SK-N-SH (cell line): ENCODE measurements at regions not wholly inside any gene's neighbourhood (a gene's known extent, or its start where the extent isn't known, plus 50 kb on each side); places are given as distances from the start of the nearest gene placed in this dataset.
"Not testable (repeated sequence)": the region's sequence is repeated elsewhere in the genome, so short reads cannot be mapped to it uniquely, and the experiment has no call there.

ENCODE experiments used
- CTCF ChIA-PET: fragments of 300-600, 350-600 bp; formaldehyde crosslinking; extraction: SDS; loops from one replicate; lab custom pipeline; 2021; lab: Yijun Ruan, JAX
- POLR2A ChIA-PET: fragments of 350-600 bp; sonication (Branson Sonifier 250); formaldehyde crosslinking; extraction: SDS; loops from one replicate; lab custom pipeline; 2020; ENCODE audit warnings: antibody characterized with exemption, inconsistent platforms; lab: Yijun Ruan, JAX
- DNase-seq: peaks from one replicate; pipeline ENCODE4 v3.0.0; 2012
- H2AFZ ChIP-seq: fragments of 200-600 bp; sonication (generic); 2 replicates; pipeline ENCODE4 v1.8.1; 2016; ENCODE audit warnings: antibody characterized with exemption, mild to moderate bottlenecking, low read depth
- H3F3A ChIP-seq: fragments of 200-600 bp; sonication (generic); replicated peaks from 2 replicates; pipeline ENCODE3; 2016; ENCODE audit warnings: antibody characterized with exemption, mild to moderate bottlenecking; ENCODE audit not compliant: insufficient read depth
- H3K27ac ChIP-seq, 2 experiments: fragments of 200-500 bp in 1 of 2; fragments of 200-600 bp in 1 of 2; sonication (Bioruptor generic) in 1 of 2; sonication (generic), shearing (Covaris generic) in 1 of 2; 2 replicates each; pipeline versions ENCODE4 v1.5.1 to v1.6.1; 2014 to 2016; ENCODE audit warnings: low read depth in 2 of 2, inconsistent platforms in 1 of 2, low read length in 1 of 2, mild to moderate bottlenecking in 1 of 2, mixed read lengths in 1 of 2
- H3K27me3 ChIP-seq: fragments of 200-600 bp; sonication (generic), shearing (Covaris generic); 2 replicates; pipeline ENCODE4 v1.6.1; 2016; ENCODE audit warnings: mixed run types; ENCODE audit not compliant: insufficient read depth
- H3K36me3 ChIP-seq, 2 experiments: fragments of 200-500 bp in 1 of 2; fragments of 200-600 bp in 1 of 2; sonication (Bioruptor generic) in 1 of 2; sonication (generic) in 1 of 2; replicated peaks in 1 of 2; 2 replicates each; pipeline versions ENCODE3 to v1.5.1; 2014 to 2016; ENCODE audit warnings: low read length in 1 of 2, mild to moderate bottlenecking in 1 of 2; ENCODE audit not compliant: insufficient read depth in 2 of 2, control insufficient read depth in 1 of 2
- H3K4me1 ChIP-seq, 2 experiments: fragments of 200-500 bp in 1 of 2; fragments of 200-600 bp in 1 of 2; sonication (Bioruptor generic) in 1 of 2; sonication (generic), shearing (Covaris generic) in 1 of 2; 2 replicates each; pipeline versions ENCODE4 v1.5.1 to v1.6.1; 2014 to 2016; ENCODE audit warnings: low read depth in 1 of 2, low read length in 1 of 2, mixed run types in 1 of 2; ENCODE audit not compliant: insufficient read depth in 2 of 2, control insufficient read depth in 1 of 2
- H3K4me2 ChIP-seq: fragments of 200-600 bp; sonication (generic), shearing (Covaris generic); 2 replicates; pipeline ENCODE4 v1.6.1; 2017; ENCODE audit warnings: mixed run types
- H3K4me3 ChIP-seq, 2 experiments: fragments of 200-500 bp in 1 of 2; fragments of 200-600 bp in 1 of 2; sonication (Bioruptor generic) in 1 of 2; sonication (generic), shearing (Covaris generic) in 1 of 2; 2 replicates each; pipeline versions ENCODE4 v1.5.1 to v1.8.1; 2014 to 2016; ENCODE audit warnings: low read depth in 2 of 2, inconsistent platforms in 1 of 2, low read length in 1 of 2, mild to moderate bottlenecking in 1 of 2, mixed read lengths in 1 of 2, moderate library complexity in 1 of 2
- H3K79me2 ChIP-seq: fragments of 200-600 bp; sonication (generic); 2 replicates; pipeline ENCODE4 v1.8.1; 2017; ENCODE audit warnings: mild to moderate bottlenecking; ENCODE audit not compliant: insufficient read depth
- H3K9ac ChIP-seq: fragments of 200-600 bp; sonication (generic); 2 replicates; pipeline ENCODE4 v1.6.1; 2017; ENCODE audit warnings: mixed run types
- H3K9me2 ChIP-seq: fragments of 200-600 bp; sonication (generic); 2 replicates; pipeline ENCODE4 v1.6.1; 2017; ENCODE audit warnings: mixed run types
- H3K9me3 ChIP-seq: fragments of 200-600 bp; sonication (generic); 2 replicates; pipeline ENCODE4 v1.6.1; 2017; ENCODE audit warnings: mixed run types, mild to moderate bottlenecking, moderate library complexity
- H4K20me1 ChIP-seq: fragments of 200-600 bp; sonication (generic); 2 replicates; pipeline ENCODE4 v1.6.1; 2017; ENCODE audit warnings: mild to moderate bottlenecking, mixed run types; ENCODE audit not compliant: insufficient read depth
- EP300 ChIP-seq, 2 experiments: IDR thresholded peaks; 2 replicates each; pipeline versions ENCODE4 v1.4.0 to v1.6.1; 2012; ENCODE audit warnings: borderline replicate concordance in 1 of 2, low read depth in 1 of 2, low read length in 1 of 2
- EZH2phosphoT487 ChIP-seq: fragments of 200-600 bp; sonication (generic); IDR thresholded peaks from 2 replicates; pipeline ENCODE4 v1.6.1; 2017; ENCODE audit warnings: low read depth, mixed run types, mild to moderate bottlenecking, antibody characterized with exemption, moderate library complexity, borderline replicate concordance
- FOXJ3 ChIP-seq: sonication (generic); formaldehyde crosslinking; IDR thresholded peaks from 2 replicates; pipeline ENCODE4 v1.5.1; 2020; ENCODE audit warnings: mild to moderate bottlenecking, missing genetic modification reagents
- FOXM1 ChIP-seq: IDR thresholded peaks from 2 replicates; pipeline ENCODE4 v1.4.0; 2012; ENCODE audit warnings: low read depth, mild to moderate bottlenecking
- GATA2 ChIP-seq: sonication (generic); formaldehyde crosslinking; IDR thresholded peaks from 2 replicates; pipeline ENCODE4 v1.5.0; 2020; ENCODE audit warnings: mild to moderate bottlenecking, missing genetic modification reagents
- USF1 ChIP-seq: IDR thresholded peaks from 2 replicates; pipeline ENCODE4 v1.4.0; 2012; ENCODE audit warnings: low read depth, borderline replicate concordance
- USF2 ChIP-seq: fragments of 150-350 bp; IDR thresholded peaks from 2 replicates; pipeline ENCODE4 v1.6.1; 2017; ENCODE audit warnings: antibody characterized with exemption, low read length, low read depth, borderline replicate concordance
- YY1 ChIP-seq: IDR thresholded peaks from 2 replicates; pipeline ENCODE4 v1.4.0; 2012; ENCODE audit warnings: low read depth, mild to moderate bottlenecking
- WGBS: methylation state at CpG from one replicate; pipeline ENCODE4 v1.1.6; 2017; ENCODE audit warnings: low lambda C conversion rate; 5-methylcytosine and 5-hydroxymethylcytosine counted together
- TF ChIP-seq, protein P1 (sequence below): IDR thresholded peaks from 2 replicates; pipeline ENCODE4 v1.4.0; 2012; ENCODE audit warnings: low read depth, borderline replicate concordance

- H3K27me3 ChIP-seq: no peaks in the 10 kb centered on the region
- no peaks in the 10 kb centered on the region for H3K4me1 ChIP-seq
- H3K79me2 ChIP-seq: no peaks in the 10 kb centered on the region
- CTCF ChIA-PET: no interaction called here
- H3K4me2 ChIP-seq: no peak overlapping the region
- TF ChIP-seq YY1 (no peak), FOXJ3 (CRISPR knock-in tag) (no peak), GATA2 (no peak), EZH2phosphoT487 (no peak), USF2 (no peak)
- TF ChIP-seq, protein P1, sequence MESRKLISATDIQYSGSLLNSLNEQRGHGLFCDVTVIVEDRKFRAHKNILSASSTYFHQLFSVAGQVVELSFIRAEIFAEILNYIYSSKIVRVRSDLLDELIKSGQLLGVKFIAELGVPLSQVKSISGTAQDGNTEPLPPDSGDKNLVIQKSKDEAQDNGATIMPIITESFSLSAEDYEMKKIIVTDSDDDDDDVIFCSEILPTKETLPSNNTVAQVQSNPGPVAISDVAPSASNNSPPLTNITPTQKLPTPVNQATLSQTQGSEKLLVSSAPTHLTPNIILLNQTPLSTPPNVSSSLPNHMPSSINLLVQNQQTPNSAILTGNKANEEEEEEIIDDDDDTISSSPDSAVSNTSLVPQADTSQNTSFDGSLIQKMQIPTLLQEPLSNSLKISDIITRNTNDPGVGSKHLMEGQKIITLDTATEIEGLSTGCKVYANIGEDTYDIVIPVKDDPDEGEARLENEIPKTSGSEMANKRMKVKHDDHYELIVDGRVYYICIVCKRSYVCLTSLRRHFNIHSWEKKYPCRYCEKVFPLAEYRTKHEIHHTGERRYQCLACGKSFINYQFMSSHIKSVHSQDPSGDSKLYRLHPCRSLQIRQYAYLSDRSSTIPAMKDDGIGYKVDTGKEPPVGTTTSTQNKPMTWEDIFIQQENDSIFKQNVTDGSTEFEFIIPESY: no peak
- POLR2A ChIA-PET: no interaction called here
- no peak overlapping the region for H3K27ac ChIP-seq
- WGBS: 73% methylated on average over 7 of the region's 7 CpGs
- H4K20me1 ChIP-seq: no peaks in the 10 kb centered on the region
- no peak for DNase-seq
- no peak overlapping the region for H3K4me3 ChIP-seq
- H2AFZ ChIP-seq: no peak overlapping the region
- H3K9me2 ChIP-seq: no peaks in the 10 kb centered on the region
- H3K9me3 ChIP-seq: no peaks in the 10 kb centered on the region
- no peaks in the 10 kb centered on the region for H3F3A ChIP-seq
- no peaks in the 10 kb centered on the region for H3K36me3 ChIP-seq
- no peak overlapping the region for H3K9ac ChIP-seq
These were observed 78.1 kb upstream of the MTHFD1L start for GRCh38 chr6:150787429-150787828.

GRCh38 chr6:150788089-150788488 is 77.4 kb upstream of the MTHFD1L start:
- CTCF ChIA-PET: no interaction called here
- DNase-seq: no peak

DNA sequence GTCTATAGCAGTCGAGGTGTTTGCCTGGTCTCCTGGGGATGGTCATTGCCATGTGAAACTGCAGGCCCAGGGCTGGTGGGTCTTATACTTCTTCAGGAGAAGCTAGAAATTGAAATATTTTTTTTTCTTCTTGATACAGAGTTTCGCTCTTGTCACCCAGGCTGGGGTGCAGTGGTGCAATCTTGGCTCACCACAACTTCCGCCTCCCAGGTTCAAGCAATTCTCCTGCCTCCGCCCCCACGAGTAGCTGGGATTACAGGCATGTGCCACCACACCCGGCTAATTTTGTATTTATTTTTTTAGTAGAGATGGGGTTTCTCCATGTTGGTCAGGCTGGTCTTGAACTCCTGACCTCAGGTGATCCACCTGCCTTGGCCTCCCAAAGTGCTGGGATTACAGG is 75.6 kb upstream of the MTHFD1L start:
- H3K4me1 ChIP-seq, H3K4me3 ChIP-seq, H3K9me3 ChIP-seq, DNase-seq, H3K27ac ChIP-seq, H3K9ac ChIP-seq, H2AFZ ChIP-seq, H3K79me2 ChIP-seq, POLR2A ChIA-PET, H3K36me3 ChIP-seq, H3K9me2 ChIP-seq, H3K27me3 ChIP-seq, H3K4me2 ChIP-seq, H4K20me1 ChIP-seq, H3F3A ChIP-seq: not testable (repeated sequence)
- CTCF ChIA-PET: interaction anchor here (1.0 to 1.2 kb wide), 2 partner anchors 21 to 25 kb away, joined by 4 read pairs; no protein-coding TSS in a partner anchor
- WGBS: 49% methylated on average over 6 of the region's 6 CpGs

More at GRCh38 chr6:150788089-150788488, 77.4 kb upstream of the MTHFD1L start:
- TF ChIP-seq USF1 (no peak), FOXM1 (no peak), GATA2 (no peak), EP300 (IDR thresholded peaks at IDR 0.05; ENCODE audit: borderline replicate concordance in 1 of 2, low read depth in 1 of 2, low read length in 1 of 2) (no peak), YY1 (no peak)
- Histone ChIP-seq H3K9ac (no peak overlapping the region), H2AFZ (no peak overlapping the region), H3K27me3 (no peaks in the 10 kb centered on the region), H3K4me1 (no peaks in the 10 kb centered on the region), H3K36me3 (no peaks in the 10 kb centered on the region), H3K27ac (no peak overlapping the region), H3F3A (no peaks in the 10 kb centered on the region), H3K4me3 (no peak overlapping the region), H3K4me2 (no peak overlapping the region), H4K20me1 (no peaks in the 10 kb centered on the region), H3K9me3 (no peaks in the 10 kb centered on the region), H3K79me2 (no peaks in the 10 kb centered on the region), H3K9me2 (no peaks in the 10 kb centered on the region)
- POLR2A ChIA-PET: no interaction called here
- 30% methylated on average over 6 of the region's 6 CpGs for WGBS
